ENCODE measurements at regions not wholly inside any gene's neighbourhood (a gene's known extent, or its start where the extent isn't known, plus 50 kb on each side); places are given as distances from the start of the nearest gene placed in this dataset.

DNA sequence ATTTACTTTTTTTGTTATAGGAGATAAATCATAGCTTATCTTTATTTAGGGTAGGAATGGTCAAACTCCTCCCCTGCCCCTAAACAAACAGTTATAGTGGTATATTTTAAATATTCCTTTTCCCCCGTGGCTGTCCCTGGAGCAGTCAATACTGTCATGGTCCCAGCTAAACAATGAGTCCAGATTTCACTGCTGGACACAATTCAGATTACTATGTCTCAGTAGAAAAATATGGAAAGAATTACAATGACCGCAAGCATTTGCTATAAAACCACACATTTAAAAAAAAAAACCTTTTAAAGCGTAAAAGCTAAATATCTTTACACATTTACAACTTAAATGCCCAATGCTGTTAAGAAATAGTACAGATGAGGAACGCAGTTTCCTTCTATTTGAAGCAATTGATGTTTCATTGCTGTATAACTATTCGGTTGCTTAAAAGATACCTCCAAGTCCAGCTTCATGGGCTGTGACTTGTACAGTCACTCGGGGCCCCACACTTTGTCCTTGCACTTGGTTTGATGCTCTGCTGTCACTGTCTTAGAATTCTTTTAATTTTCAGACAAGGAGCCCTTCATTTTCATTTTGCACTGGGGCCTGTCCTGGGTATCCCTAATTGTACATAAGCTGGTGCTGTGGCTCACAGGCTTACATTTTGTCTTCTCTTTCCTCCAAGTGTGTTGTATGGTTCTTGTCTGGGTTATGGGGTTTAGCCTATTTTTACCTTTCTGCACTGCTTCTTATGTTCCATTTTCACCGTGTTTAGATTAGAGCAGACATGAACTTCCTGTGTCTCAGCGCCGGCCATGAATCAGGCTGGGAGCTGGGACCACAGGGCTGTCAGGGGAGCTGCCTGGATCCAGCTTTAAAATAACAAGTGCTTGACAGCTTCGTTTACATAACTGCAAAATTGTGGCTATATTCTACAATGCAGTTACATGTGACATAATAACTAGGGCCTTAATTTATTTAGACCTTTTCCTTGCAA, 530.2 kb upstream of the FZD8 start:
- TF ChIP-seq, protein P1, sequence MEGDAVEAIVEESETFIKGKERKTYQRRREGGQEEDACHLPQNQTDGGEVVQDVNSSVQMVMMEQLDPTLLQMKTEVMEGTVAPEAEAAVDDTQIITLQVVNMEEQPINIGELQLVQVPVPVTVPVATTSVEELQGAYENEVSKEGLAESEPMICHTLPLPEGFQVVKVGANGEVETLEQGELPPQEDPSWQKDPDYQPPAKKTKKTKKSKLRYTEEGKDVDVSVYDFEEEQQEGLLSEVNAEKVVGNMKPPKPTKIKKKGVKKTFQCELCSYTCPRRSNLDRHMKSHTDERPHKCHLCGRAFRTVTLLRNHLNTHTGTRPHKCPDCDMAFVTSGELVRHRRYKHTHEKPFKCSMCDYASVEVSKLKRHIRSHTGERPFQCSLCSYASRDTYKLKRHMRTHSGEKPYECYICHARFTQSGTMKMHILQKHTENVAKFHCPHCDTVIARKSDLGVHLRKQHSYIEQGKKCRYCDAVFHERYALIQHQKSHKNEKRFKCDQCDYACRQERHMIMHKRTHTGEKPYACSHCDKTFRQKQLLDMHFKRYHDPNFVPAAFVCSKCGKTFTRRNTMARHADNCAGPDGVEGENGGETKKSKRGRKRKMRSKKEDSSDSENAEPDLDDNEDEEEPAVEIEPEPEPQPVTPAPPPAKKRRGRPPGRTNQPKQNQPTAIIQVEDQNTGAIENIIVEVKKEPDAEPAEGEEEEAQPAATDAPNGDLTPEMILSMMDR (IDR thresholded peaks at IDR 0.05): no peak
- no peak for TF ChIP-seq POLR2A (IDR thresholded peaks at IDR 0.05)
